GM12878 (cell line): ENCODE measurements at regions not wholly inside any gene's neighbourhood (a gene's known extent, or its start where the extent isn't known, plus 50 kb on each side); places are given as distances from the start of the nearest gene placed in this dataset.

Experiments used
- ATAC-seq: fragments of 200-7000 bp; cut with Tn5 transposase; 3 replicates; pipeline ENCODE4 v1.9.1; 2020; ENCODE audit warnings: mild to moderate bottlenecking, moderate library complexity
- BruUV-seq: library from RNA; stranded (reverse); fragments of 400-500 nt; replicated peaks from 2 replicates; lab custom pipeline; 2021; lab: Mats Ljungman, UMichigan
- CTCF ChIA-PET: fragments of 300-600 bp; sonication (Branson Sonifier 250); formaldehyde crosslinking; extraction: SDS; loops from one replicate; lab custom pipeline; 2021; ENCODE audit warnings: inconsistent platforms; lab: Yijun Ruan, JAX
- POLR2A ChIA-PET: fragments of 350-600 bp; formaldehyde crosslinking; extraction: SDS; loops from one replicate; lab custom pipeline; 2021; ENCODE audit warnings: inconsistent platforms; lab: Charles Lee
- RAD21 ChIA-PET: fragments of 300-600 bp; sonication (Branson Sonifier 250); formaldehyde crosslinking; loops from one replicate; lab custom pipeline; 2023; ENCODE audit warnings: antibody characterized with exemption; ENCODE audit not compliant: unreplicated experiment; lab: Charles Lee
- SMC1A ChIA-PET: fragments of 300-600 bp; sonication (Branson Sonifier 250); formaldehyde crosslinking; loops from one replicate; lab custom pipeline; 2023; ENCODE audit not compliant: unreplicated experiment, uncharacterized antibody; lab: Charles Lee
- DNase-seq: peaks from one replicate; pipeline ENCODE4 v3.0.0-alpha.2; 2011; ENCODE audit warnings: low read depth, low spot score
- FAIRE-seq: peaks from 3 replicates; lab custom pipeline; 2011; peaks lifted over from hg19 to GRCh38; lab: Jason Lieb, UNC
- H2AFZ ChIP-seq: 2 replicates; pipeline ENCODE4 v1.6.0; 2011; ENCODE audit warnings: low read depth, low read length, control low read depth; ENCODE audit not compliant: control insufficient read depth
- H3K27ac ChIP-seq: 2 replicates; pipeline ENCODE4 v1.5.1; 2011; ENCODE audit warnings: control low read depth; ENCODE audit not compliant: control insufficient read depth, insufficient read depth
- H3K27me3 ChIP-seq, 2 experiments: replicated peaks in 1 of 2; 2 replicates each; pipeline versions ENCODE4 v1.6.0 to v1.6.1; 2011; ENCODE audit warnings: low read length in 1 of 2; ENCODE audit not compliant: control insufficient read depth in 2 of 2, insufficient read depth in 2 of 2
- H3K36me3 ChIP-seq, 2 experiments: 2 replicates each; pipeline ENCODE4 v1.5.1; 2011; ENCODE audit warnings: low read length in 1 of 2; ENCODE audit not compliant: control insufficient read depth in 2 of 2, insufficient read depth in 2 of 2
- H3K4me1 ChIP-seq: 2 replicates; pipeline ENCODE4 v1.6.1; 2011; ENCODE audit warnings: mild to moderate bottlenecking, low read length, moderate library complexity, mixed read lengths; ENCODE audit not compliant: control insufficient read depth, insufficient read depth
- H3K4me2 ChIP-seq: 2 replicates; pipeline ENCODE4 v1.6.0; 2011; ENCODE audit warnings: control low read depth; ENCODE audit not compliant: control insufficient read depth, insufficient read depth
- H3K4me3 ChIP-seq: fragments of 200-600 bp; sonication (generic); 2 replicates; pipeline ENCODE4 v1.5.1; 2016
- H3K79me2 ChIP-seq: 2 replicates; pipeline ENCODE4 v1.6.0; 2011; ENCODE audit warnings: low read length; ENCODE audit not compliant: control insufficient read depth, insufficient read depth
- H3K9ac ChIP-seq: 2 replicates; pipeline ENCODE4 v1.8.0; 2011; ENCODE audit warnings: low read length, control low read depth, mixed read lengths; ENCODE audit not compliant: control insufficient read depth, insufficient read depth
- H3K9me3 ChIP-seq: replicated peaks from 3 replicates; pipeline ENCODE4 v1.5.1; 2011; ENCODE audit warnings: mild to moderate bottlenecking, low read length; ENCODE audit not compliant: control insufficient read depth, insufficient read depth
- H4K20me1 ChIP-seq: 2 replicates; pipeline ENCODE4 v1.6.0; 2011; ENCODE audit not compliant: control insufficient read depth, insufficient read depth
- ASH2L ChIP-seq: fragments of 300-600, 200-600 bp; sonication (generic); IDR thresholded peaks from 2 replicates; pipeline ENCODE4 v1.6.1; 2017; ENCODE audit warnings: low read depth, mild to moderate bottlenecking, borderline replicate concordance
- ATF7 ChIP-seq: fragments of 450-650 bp; IDR thresholded peaks from 2 replicates; pipeline ENCODE4 v1.6.1; 2016; ENCODE audit warnings: low read depth, mild to moderate bottlenecking
- BRCA1 ChIP-seq: IDR thresholded peaks from 2 replicates; pipeline ENCODE4 v1.6.1; 2011; ENCODE audit warnings: low read depth, low read length, improper control_type of control experiment
- CBFB ChIP-seq: IDR thresholded peaks from 2 replicates; pipeline ENCODE4 v1.6.1; 2016; ENCODE audit warnings: antibody characterized with exemption, low read depth
- DPF2 ChIP-seq: fragments of 450-650 bp; IDR thresholded peaks from 2 replicates; pipeline ENCODE4 v1.6.1; 2017; ENCODE audit warnings: mild to moderate bottlenecking
- EED ChIP-seq: sonication (generic); IDR thresholded peaks from 2 replicates; pipeline ENCODE4 v1.6.1; 2016; ENCODE audit warnings: antibody characterized with exemption, low read depth
- EGR1 ChIP-seq, 2 experiments: IDR thresholded peaks; 1 replicate in 1 of 2; 2 replicates in 1 of 2; pipeline ENCODE4 v1.6.1; 2011 to 2012; ENCODE audit warnings: low read depth in 2 of 2, low read length in 2 of 2, borderline replicate concordance in 1 of 2, mild to moderate bottlenecking in 1 of 2, moderate library complexity in 1 of 2
- HDGF ChIP-seq: fragments of 450-650 bp; IDR thresholded peaks from 2 replicates; pipeline ENCODE4 v1.6.1; 2016; ENCODE audit warnings: antibody characterized with exemption
- IRF3 ChIP-seq: fragments of 450-650 bp; IDR thresholded peaks from 2 replicates; pipeline ENCODE4 v1.6.1; 2014; ENCODE audit warnings: mild to moderate bottlenecking
- JUND ChIP-seq: IDR thresholded peaks from 2 replicates; pipeline ENCODE4 v1.6.1; 2012; ENCODE audit warnings: low read depth, mild to moderate bottlenecking, low read length, improper control_type of control experiment, moderate library complexity
- KLF5 ChIP-seq: fragments of 450-650 bp; IDR thresholded peaks from 2 replicates; pipeline ENCODE4 v1.6.1; 2014; ENCODE audit warnings: mild to moderate bottlenecking; ENCODE audit not compliant: partially characterized antibody
- LARP7 ChIP-seq: fragments of 450-650 bp; IDR thresholded peaks from 2 replicates; pipeline ENCODE4 v1.6.1; 2017; ENCODE audit warnings: mild to moderate bottlenecking
- NBN ChIP-seq: fragments of 450-650 bp; IDR thresholded peaks from 2 replicates; pipeline ENCODE4 v1.6.1; 2016
- PAX8 ChIP-seq: fragments of 450-650 bp; IDR thresholded peaks from 2 replicates; pipeline ENCODE4 v1.6.1; 2017; ENCODE audit warnings: mild to moderate bottlenecking, moderate library complexity
- POU2F2 ChIP-seq: IDR thresholded peaks from 3 replicates; pipeline ENCODE4 v1.6.1; 2011; ENCODE audit warnings: low read depth, mild to moderate bottlenecking, low read length, borderline replicate concordance
- PRDM15 ChIP-seq: fragments of 450-650 bp; formaldehyde crosslinking; IDR thresholded peaks from 2 replicates; pipeline ENCODE4 v1.4.0; 2020; ENCODE audit warnings: mild to moderate bottlenecking, moderate library complexity
- SIN3A ChIP-seq: IDR thresholded peaks from 2 replicates; pipeline ENCODE4 v1.6.1; 2012; ENCODE audit warnings: low read depth, low read length, improper control_type of control experiment
- SMAD5 ChIP-seq: IDR thresholded peaks from 2 replicates; pipeline ENCODE4 v1.6.1; 2016; ENCODE audit warnings: antibody characterized with exemption, low read depth
- STAT1 ChIP-seq: fragments of 450-650 bp; conservative IDR thresholded peaks from 2 replicates; pipeline ENCODE4 v1.6.1; 2014; ENCODE audit warnings: antibody characterized with exemption, mild to moderate bottlenecking
- TAF1 ChIP-seq: IDR thresholded peaks from 2 replicates; pipeline ENCODE4 v1.6.1; 2011; ENCODE audit warnings: mild to moderate bottlenecking, low read depth, low read length, borderline replicate concordance
- TARDBP ChIP-seq: IDR thresholded peaks from 2 replicates; pipeline ENCODE4 v1.6.1; 2016; ENCODE audit warnings: borderline replicate concordance
- ZNF384 ChIP-seq: IDR thresholded peaks from 2 replicates; pipeline ENCODE4 v1.6.1; 2012; ENCODE audit warnings: low read depth, mild to moderate bottlenecking, low read length, improper control_type of control experiment, borderline replicate concordance
- ZZZ3 ChIP-seq: IDR thresholded peaks from 2 replicates; pipeline ENCODE4 v1.6.1; 2011; ENCODE audit warnings: low read depth; ENCODE audit not compliant: control insufficient read depth, insufficient read length
- whole genome bisulfite sequencing: methylation state at CpG from one replicate; pipeline ENCODE4 v1.1.6; 2016; ENCODE audit warnings: low lambda C conversion rate; ENCODE audit not compliant: insufficient replicate concordance, insufficient coverage; ENCODE audit errors: missing lambda C conversion rate; 5-methylcytosine and 5-hydroxymethylcytosine counted together
- in situ Hi-C: fragments of 300-500 bp; cut with MboI; formaldehyde crosslinking; loops from 9 replicates; pipeline ENCODE4 v1.14.3; 2018; ENCODE audit warnings: mixed read lengths
- intact Hi-C: fragments of 100-400 bp; cut with micrococcal nuclease; formaldehyde crosslinking; loops from one replicate; pipeline ENCODE4 v1.14.2; 2022; ENCODE audit not compliant: unreplicated experiment

- TF ChIP-seq PRDM15 (CRISPR knock-in tag): no peak
- no peak for TF ChIP-seq KLF5
- no peak for TF ChIP-seq EED
- TF ChIP-seq ZZZ3: no peak
- no peak for TF ChIP-seq POU2F2
- TF ChIP-seq SIN3A: no peak
- TF ChIP-seq HDGF: no peak
- no peak for TF ChIP-seq SMAD5
- no peak for TF ChIP-seq TAF1
- no peak for TF ChIP-seq TARDBP
- no peak for TF ChIP-seq ASH2L
- TF ChIP-seq BRCA1: no peak
Observed at GRCh38 chr4:66959207-66959606, 586.1 kb downstream of the CENPC start (continued).

- intact Hi-C loops: no loop called here
- FAIRE-seq: no peak
- TF ChIP-seq LARP7 (no peak), STAT1 (no peak), DPF2 (no peak), ZNF384 (no peak), ATF7 (no peak), CBFB (no peak), PAX8 (no peak), JUND (no peak), IRF3 (no peak), EGR1 (IDR thresholded peaks at IDR 0.05; ENCODE audit: borderline replicate concordance in 1 of 2, low read depth in 2 of 2, low read length in 2 of 2) (no peak), SIN3A (no peak), NBN (no peak)
Observed at GRCh38 chr4:66956852-66957251, 588.5 kb downstream of the CENPC start.

More at GRCh38 chr4:66956852-66957251, 588.5 kb downstream of the CENPC start:
- SMC1A ChIA-PET: no interaction called here
- in situ Hi-C loops: no loop called here
- H3K27me3 ChIP-seq: no peaks in the 10 kb centered on the region; a peak in 1 of 4 replicates
- CTCF ChIA-PET: no interaction called here
- no peak for ATAC-seq
- H3K4me3 ChIP-seq: no peak overlapping the region
- no peaks in the 10 kb centered on the region for H3K36me3 ChIP-seq
- BruUV-seq: no TSS peak
- RAD21 ChIA-PET: no interaction called here
- 5% methylated on average over 1 of the region's 1 CpG for WGBS
- no peak overlapping the region for H3K27ac ChIP-seq
- no peak overlapping the region for H2AFZ ChIP-seq
- H3K9ac ChIP-seq: no peak overlapping the region
- H3K79me2 ChIP-seq: no peaks in the 10 kb centered on the region
- no peak overlapping the region for H3K4me2 ChIP-seq
- POLR2A ChIA-PET: no interaction called here
- H3K4me1 ChIP-seq: no peaks in the 10 kb centered on the region
- no peak for DNase-seq
- no peaks in the 10 kb centered on the region for H4K20me1 ChIP-seq
- no peaks in the 10 kb centered on the region for H3K9me3 ChIP-seq
